ENCODE measurements at regions not wholly inside any gene's neighbourhood (a gene's known extent, or its start where the extent isn't known, plus 50 kb on each side); places are given as distances from the start of the nearest gene placed in this dataset.

- no peak for TF ChIP-seq EZH2 (IDR thresholded peaks at IDR 0.05; ENCODE audit: low read length)
- TF ChIP-seq, protein P1, sequence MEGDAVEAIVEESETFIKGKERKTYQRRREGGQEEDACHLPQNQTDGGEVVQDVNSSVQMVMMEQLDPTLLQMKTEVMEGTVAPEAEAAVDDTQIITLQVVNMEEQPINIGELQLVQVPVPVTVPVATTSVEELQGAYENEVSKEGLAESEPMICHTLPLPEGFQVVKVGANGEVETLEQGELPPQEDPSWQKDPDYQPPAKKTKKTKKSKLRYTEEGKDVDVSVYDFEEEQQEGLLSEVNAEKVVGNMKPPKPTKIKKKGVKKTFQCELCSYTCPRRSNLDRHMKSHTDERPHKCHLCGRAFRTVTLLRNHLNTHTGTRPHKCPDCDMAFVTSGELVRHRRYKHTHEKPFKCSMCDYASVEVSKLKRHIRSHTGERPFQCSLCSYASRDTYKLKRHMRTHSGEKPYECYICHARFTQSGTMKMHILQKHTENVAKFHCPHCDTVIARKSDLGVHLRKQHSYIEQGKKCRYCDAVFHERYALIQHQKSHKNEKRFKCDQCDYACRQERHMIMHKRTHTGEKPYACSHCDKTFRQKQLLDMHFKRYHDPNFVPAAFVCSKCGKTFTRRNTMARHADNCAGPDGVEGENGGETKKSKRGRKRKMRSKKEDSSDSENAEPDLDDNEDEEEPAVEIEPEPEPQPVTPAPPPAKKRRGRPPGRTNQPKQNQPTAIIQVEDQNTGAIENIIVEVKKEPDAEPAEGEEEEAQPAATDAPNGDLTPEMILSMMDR (optimal IDR thresholded peaks at IDR 0.05 in 1 of 3, IDR thresholded peaks at IDR 0.05 in 1 of 3, conservative IDR thresholded peaks at IDR 0.05 in 1 of 3; ENCODE audit: extremely low read depth in 1 of 3, insufficient read depth in 2 of 3, low read length in 3 of 3): no peak
Measured at GRCh38 chr2:128401680-128402079, 83.0 kb upstream of the HS6ST1 start.
